Esophagus muscularis mucosa (tissue), 4 donors: ENCODE measurements at regions not wholly inside any gene's neighbourhood (a gene's known extent, or its start where the extent isn't known, plus 50 kb on each side); places are given as distances from the start of the nearest gene placed in this dataset.

Experiments used
- CTCF ChIP-seq, 3 experiments: fragments of 200-600 bp in 2 of 3; fragments of 450-650 bp in 1 of 3; sonication (generic) in 2 of 3; IDR thresholded peaks; one replicate each; pipeline ENCODE4 v1.5.1; 2017 to 2019; ENCODE audit warnings: antibody characterized with exemption in 3 of 3, mild to moderate bottlenecking in 2 of 3, moderate library complexity in 1 of 3
- EP300 ChIP-seq: sonication (generic); formaldehyde crosslinking; IDR thresholded peaks from one replicate; pipeline ENCODE4 v1.6.1; 2017; ENCODE audit warnings: antibody characterized with exemption
- POLR2A ChIP-seq: fragments of 450-650 bp; IDR thresholded peaks from one replicate; pipeline ENCODE4 v1.6.1; 2017; ENCODE audit warnings: antibody characterized with exemption, moderate library complexity, mild to moderate bottlenecking, low read depth
- POLR2AphosphoS5 ChIP-seq, 2 donors: sonication (generic); formaldehyde crosslinking; IDR thresholded peaks; one replicate each; pipeline ENCODE4 v1.6.1; 2017; ENCODE audit warnings: antibody characterized with exemption in 2 of 2

DNA sequence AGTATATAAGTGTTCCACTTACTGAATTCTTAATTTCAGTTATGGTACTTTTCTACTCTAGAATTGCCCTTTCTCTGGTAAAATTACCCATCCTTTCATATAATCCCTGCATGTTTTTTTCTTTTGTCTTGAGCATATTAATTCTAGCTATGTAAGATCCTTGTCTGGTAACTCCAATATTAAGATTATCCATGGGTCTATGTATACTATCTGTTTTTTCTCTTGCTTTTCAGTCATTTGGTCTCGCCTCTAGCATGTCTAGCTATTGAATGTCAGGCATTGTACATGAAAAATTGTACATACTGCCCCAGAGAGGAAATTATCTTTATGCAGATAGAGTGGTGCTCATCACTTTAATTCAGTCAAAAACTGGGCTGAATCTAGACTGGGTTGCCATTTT lies 50.4 kb upstream of the CALM3 start:
- TF ChIP-seq CTCF (IDR thresholded peaks at IDR 0.05) (no peak), POLR2AphosphoS5 (IDR thresholded peaks at IDR 0.05) (no peak), POLR2A (no peak), EP300 (no peak)
